ENCODE measurements at regions not wholly inside any gene's neighbourhood (a gene's known extent, or its start where the extent isn't known, plus 50 kb on each side); places are given as distances from the start of the nearest gene placed in this dataset.
A peak's percentile ranks its signal among the peaks of the same experiment; 100 is the strongest.

- intact Hi-C loops (cut with DNase I) = no loop called here
- DNase-seq = no peak
These were observed 193.5 kb downstream of the SPP2 start for GRCh38 chr2:234243871-234244565.

- intact Hi-C loops (cut with DNase I) = no loop called here
- DNase-seq = no peak
These were observed 191.9 kb downstream of the SPP2 start for GRCh38 chr2:234242459-234242836.

- intact Hi-C loops (cut with DNase I) = no loop called here
- DNase-seq = peak in 2 of 42 donors; percentile 4 to 9
These were observed 191.4 kb downstream of the SPP2 start for GRCh38 chr2:234241656-234242458.

GRCh38 chr2:234240917-234241316 lies 190.4 kb downstream of the SPP2 start:
- intact Hi-C loops (cut with DNase I) = no loop called here

GRCh38 chr2:234235191-234235590 lies 184.7 kb downstream of the SPP2 start:
- DNase-seq = no peak
- intact Hi-C loops (cut with DNase I) = no loop called here

More at GRCh38 chr2:234240917-234241316, 190.4 kb downstream of the SPP2 start:
- DNase-seq = no peak

- DNase-seq = no peak
- intact Hi-C loops (cut with DNase I) = no loop called here
These were observed 181.0 kb downstream of the SPP2 start for GRCh38 chr2:234231460-234231859.

GRCh38 chr2:234219046-234219310 lies 168.5 kb downstream of the SPP2 start:
- DNase-seq = no peak
- intact Hi-C loops (cut with DNase I) = no loop called here

GRCh38 chr2:234218266-234219045 lies 168.0 kb downstream of the SPP2 start:
- DNase-seq = peak in 2 of 42 donors; percentile 6 to 18
- intact Hi-C loops (cut with DNase I) = no loop called here

- intact Hi-C loops (cut with DNase I) = no loop called here
- DNase-seq = no peak
These were observed 162.0 kb downstream of the SPP2 start for GRCh38 chr2:234212534-234212933.

GRCh38 chr2:234211797-234212196 lies 161.3 kb downstream of the SPP2 start:
- DNase-seq = no peak
- intact Hi-C loops (cut with DNase I) = no loop called here

- intact Hi-C loops (cut with DNase I) = no loop called here
- peak in 1 of 42 donors; percentile 23 for DNase-seq
These were observed 156.2 kb downstream of the SPP2 start for GRCh38 chr2:234206738-234207137.

- intact Hi-C loops (cut with DNase I) = no loop called here
These were observed 154.0 kb downstream of the SPP2 start for GRCh38 chr2:234204480-234204879.

GRCh38 chr2:234203135-234203984 lies 152.9 kb downstream of the SPP2 start:
- intact Hi-C loops (cut with DNase I) = no loop called here
- DNase-seq = peak in 1 of 42 donors; percentile 50

More at GRCh38 chr2:234204480-234204879, 154.0 kb downstream of the SPP2 start:
- no peak for DNase-seq

GRCh38 chr2:234202601-234203000 lies 152.1 kb downstream of the SPP2 start:
- intact Hi-C loops (cut with DNase I) = no loop called here

GRCh38 chr2:234199996-234200395 lies 149.5 kb downstream of the SPP2 start:
- intact Hi-C loops (cut with DNase I) = no loop called here
- DNase-seq = no peak

More at GRCh38 chr2:234202601-234203000, 152.1 kb downstream of the SPP2 start:
- DNase-seq = no peak

GRCh38 chr2:234198976-234199375 lies 148.5 kb downstream of the SPP2 start:
- intact Hi-C loops (cut with DNase I) = no loop called here
- peak in 1 of 42 donors; percentile 7 for DNase-seq

- intact Hi-C loops (cut with DNase I) = no loop called here
- no peak for DNase-seq
These were observed 145.0 kb downstream of the SPP2 start for GRCh38 chr2:234195516-234195915.

GRCh38 chr2:234193977-234194563 lies 143.6 kb downstream of the SPP2 start:
- intact Hi-C loops (cut with DNase I) = no loop called here
- DNase-seq = no peak

Measured in head of caudate nucleus (tissue), 42 donors.